GM19240 (cell line): ENCODE measurements at regions not wholly inside any gene's neighbourhood (a gene's known extent, or its start where the extent isn't known, plus 50 kb on each side); places are given as distances from the start of the nearest gene placed in this dataset.
"Not testable (repeated sequence)": the region's sequence is repeated elsewhere in the genome, so short reads cannot be mapped to it uniquely, and the experiment has no call there.

Experiments
- DNase-seq: peaks from one replicate; pipeline ENCODE4 v3.0.0; 2011; ENCODE audit warnings: low spot score; ENCODE audit not compliant: insufficient read length

DNA sequence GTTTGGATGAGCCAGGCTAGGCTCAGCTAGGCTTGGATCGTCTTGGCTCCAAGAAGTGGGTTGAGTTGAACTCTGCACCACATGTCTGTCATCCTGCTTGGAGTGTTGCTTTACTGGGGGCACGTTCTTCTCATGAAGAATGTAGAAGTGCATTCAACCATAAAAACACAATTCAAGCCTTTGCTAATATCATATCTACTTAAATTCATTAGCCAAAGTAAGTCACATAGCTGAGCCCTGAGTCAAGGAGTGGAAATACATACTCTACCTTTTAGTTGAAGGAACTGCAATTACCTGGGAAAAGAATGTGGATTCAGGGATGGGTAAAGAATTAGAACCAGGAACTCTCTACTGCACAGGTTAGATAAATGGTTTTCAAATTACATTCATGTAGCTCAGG lies 360.4 kb upstream of the KCNH7 start:
- no peak for DNase-seq

DNA sequence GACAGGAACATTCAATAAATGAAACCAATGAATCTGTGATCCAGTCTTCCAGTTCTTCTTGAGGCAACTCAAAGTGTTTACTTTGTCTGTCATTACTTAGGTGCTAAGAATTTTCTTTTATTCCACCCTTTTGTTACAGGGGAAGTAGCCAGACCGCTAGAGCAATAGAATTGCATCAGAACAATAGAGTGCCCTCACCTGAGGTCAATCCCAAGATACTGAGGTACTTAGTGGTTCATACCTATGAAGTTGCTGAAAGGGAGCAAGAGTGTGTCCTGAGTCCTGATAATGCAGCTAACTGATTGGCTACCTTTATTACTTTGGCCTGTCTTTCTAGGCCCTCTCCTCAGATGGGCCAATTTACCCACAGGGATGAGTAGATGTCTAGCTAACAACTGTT lies 359.4 kb upstream of the KCNH7 start:
- DNase-seq = no peak

DNA sequence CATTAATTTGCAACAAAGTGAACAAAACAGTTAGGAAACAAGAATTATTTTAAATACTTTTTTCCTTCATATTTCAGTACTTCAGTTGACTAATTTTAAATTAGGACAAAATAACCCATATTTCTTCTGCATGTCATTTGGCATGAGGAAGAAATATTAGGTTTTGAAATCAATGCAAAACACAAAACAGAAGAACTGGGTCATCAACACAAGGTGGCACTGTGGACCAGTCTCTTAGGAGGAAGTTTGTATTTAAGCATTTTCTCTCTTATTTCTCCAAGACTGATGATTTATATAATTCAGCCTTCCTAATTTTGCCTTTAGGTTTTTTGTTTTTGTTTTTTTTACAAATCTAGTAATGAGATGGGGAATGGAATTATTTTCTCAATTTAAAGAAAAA lies 352.8 kb upstream of the KCNH7 start:
- no peak for DNase-seq

DNA sequence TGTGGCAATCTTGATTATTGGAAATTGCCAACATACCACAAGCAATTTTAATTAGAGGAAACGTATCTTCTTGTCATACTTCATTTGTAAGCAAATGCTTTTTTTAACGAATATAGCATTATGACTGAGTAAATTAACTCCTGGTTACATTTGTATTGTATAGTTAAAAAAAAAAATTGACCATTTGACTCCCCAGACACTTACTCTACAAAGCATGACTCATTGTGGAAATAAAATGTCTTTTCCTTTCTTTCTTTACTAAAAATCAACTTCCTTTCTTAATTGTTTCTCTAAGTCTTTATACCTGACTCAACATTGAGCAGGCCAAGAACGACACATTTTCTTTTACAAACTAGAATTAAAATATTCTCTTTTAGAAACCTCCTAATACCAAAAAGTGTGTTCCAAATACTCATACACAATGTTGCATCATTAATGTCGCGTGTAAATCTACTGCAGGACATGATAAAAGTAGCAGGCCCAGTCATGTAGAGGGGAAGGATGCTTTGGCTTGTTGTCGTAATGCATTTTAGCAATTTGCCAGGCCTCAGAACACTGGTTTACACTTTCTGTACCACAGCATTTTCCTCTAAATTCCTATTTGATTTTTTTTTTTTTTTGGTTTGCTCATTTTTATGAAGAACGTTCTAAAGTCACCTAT lies 349.6 kb upstream of the KCNH7 start:
- DNase-seq = no peak

DNA sequence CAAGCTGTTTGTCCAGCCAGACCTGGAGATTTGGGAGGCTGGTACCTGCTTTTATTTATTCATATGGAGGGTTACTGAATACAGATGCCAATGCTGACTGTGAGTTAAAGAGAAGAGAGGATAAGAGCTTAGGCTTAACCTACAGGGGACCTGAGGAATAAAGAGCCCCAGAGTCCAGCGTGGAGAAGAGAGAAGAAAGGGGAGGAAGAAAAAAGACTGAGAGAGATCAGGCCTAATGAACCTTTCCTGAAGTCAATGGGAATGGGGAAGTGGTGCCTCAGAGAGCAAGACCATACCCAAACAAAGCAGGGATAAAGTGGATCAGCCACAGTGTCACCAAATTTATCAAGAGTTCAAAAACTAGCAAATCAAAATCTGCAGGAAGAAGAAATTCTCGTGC lies 348.6 kb upstream of the KCNH7 start:
- DNase-seq = no peak

DNA sequence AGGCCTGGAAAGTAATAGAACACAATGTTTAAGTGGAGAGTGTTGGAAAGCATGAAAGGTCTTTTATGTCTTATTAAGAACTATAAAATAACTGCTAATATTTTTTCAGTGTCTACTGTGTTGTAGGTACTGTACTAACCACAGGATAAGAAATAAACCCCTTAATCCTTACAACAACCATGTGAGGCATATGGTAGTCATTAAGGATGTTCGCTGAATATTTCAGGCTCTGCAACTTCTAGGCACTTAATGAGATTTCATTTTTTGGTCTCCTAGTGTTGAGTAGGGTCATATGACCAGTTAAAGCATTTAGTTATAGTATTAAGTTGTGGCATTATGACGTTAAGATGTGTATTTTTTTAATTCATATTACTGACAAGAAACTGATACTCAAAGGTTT lies 346.6 kb upstream of the KCNH7 start:
- no peak for DNase-seq

DNA sequence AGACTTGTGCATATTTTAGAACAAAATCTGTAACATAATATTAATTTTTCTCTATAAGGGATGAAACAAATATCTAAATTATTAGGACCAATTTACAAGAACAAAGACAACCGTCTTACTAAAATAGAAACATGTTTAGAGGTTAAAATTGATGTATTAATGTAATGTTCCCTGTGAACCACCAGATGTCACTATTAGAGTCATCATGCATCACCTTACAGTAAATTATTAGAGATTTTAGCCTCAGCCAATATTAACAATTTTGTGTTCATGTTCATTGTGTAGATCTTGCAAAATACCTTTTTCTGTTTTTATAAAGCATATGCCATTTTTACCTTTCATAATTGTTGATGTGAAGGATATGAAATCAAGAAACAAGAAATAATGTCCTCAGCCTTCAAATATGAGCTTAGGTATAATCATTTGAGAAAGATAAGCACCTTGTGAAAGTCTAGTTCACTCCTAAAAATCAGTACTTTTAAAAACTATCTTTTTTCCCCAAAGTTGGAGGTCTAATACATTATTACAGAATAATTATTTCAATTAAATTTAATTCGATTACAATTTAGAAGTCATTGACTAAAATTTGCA lies 344.3 kb upstream of the KCNH7 start:
- DNase-seq = no peak

DNA sequence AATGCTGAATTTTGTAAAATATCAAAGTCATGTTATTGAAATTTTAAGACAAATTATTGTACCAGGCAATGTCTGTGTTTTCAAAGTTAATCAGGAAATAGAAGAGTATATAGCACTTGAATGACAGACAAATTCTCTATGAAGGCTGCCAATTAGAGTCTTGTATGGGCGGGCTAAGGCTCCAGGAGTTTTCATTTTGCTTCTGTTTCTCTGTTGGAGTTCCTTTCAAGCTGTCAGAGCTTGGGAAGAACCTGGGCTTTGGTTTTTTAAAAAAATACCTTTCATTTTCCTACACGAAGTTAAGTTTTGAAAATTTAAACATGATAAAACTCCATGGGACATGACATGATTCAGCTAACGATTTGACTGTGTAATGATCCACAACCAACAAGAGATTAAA lies 339.0 kb upstream of the KCNH7 start:
- no peak for DNase-seq

DNA sequence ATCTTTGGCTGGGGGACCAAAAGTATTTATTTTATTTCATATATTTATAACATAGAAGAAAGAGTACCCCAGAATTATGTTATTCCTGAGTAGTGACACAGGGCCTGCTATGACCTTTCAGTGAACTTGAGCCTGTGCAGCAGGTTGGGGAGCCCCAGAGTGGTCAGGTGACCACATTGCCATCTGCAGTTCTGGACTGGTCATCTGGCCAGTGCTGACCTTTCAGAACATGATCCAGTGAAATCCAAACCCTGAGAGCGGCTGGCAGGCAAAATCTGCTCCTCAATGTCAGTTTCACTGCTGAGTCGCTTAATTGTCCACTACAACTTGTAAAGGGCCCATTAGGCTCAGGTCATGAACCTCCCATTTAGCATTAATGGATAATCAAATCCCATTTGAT lies 336.7 kb upstream of the KCNH7 start:
- no peak for DNase-seq

DNA sequence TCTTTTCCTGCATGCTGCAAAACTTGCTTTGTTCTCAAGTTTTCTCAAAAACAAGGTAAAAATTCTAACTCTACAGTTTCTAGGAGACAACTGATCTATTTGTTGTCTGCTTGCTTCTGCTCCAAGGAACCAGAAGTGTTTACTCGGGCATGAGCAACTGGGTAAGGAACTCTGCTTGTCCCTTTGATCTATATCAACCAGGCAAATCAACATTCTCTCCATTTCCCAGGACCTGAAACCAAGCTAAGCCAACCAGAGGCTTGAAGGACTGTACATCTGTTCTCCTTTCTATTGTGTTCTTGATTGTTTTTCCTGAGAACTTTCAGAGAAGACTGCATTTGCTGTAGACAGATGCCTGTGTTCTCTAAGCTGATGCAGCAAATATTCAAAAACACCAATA lies 335.0 kb upstream of the KCNH7 start:
- no peak for DNase-seq

DNA sequence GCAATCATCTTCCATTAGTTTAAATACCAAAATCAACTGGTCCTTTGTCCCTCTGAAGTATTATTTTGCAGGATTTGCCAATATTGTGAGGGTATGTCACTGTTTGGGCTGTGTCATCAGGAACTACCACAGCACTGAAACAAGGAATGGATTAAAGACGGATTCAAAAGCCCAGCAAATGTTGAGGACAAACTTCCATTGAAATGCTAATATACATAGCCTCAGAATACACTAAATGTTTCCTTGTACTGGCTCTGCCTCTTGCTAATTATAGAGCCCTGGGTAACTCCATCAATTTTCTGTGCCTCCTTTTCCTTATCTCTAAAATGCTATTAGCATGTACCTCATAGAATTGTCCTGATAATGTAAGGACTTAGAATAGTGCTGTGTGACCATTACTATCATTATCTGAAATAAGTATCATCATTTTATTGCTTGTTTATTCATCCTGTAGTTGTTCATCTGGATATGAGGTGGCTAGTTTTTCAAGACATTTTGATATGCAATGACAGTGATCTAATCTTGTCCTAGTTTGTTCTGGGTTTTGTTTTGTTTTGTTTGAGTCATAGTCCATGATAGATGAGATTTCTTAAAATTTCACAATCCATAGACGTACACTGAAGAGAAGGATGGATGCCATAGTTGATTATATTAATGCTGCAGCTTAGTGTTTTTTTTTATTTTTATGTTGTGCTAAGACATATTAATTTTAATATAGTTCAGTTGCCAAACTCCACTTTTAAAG lies 333.4 kb upstream of the KCNH7 start:
- DNase-seq = no peak

DNA sequence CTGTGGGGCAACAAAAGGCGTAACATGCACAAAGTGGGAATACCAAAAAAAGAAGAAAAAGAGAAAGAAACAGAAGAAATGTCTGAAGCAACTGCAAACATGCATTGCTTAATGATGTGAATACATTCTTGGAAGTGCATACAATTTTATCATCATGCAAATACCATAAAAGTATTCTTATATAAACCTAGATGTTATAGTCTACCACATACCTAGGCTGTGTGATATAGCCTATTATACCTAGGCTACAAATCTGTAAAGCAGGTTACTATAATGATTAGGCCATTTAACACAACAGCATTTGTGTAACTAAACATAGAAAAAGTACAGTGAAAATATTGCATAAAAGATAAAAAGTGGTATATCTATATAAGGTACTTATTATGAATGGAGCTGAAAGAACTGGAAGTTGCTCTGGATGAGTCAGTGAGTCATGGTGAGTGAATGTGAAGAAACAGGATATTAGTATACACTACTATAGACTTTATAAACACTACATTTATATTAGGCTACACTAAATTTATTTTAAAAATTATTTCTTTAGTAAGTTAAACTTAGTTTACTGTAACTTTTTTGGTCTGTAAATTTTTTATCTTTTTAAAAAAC lies 319.4 kb upstream of the KCNH7 start:
- DNase-seq = no peak

DNA sequence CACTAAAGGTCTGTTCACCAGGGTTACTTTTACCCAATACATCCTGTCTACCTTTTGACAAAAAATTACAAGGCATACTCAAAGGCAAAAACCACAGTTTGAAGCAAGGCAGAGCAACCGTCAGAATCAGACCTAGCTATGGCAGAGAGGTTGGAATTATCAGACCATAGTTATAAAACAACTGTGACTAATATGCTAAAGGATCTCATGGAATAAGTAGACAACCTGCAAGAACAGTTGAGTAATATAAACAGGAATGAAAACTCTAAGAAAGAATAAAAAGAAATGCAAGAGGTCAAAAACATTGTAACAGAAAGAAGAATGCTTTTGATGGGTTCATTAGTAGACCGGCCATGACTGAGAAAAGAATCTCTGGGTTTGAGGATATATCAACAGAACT lies 318.8 kb upstream of the KCNH7 start:
- DNase-seq = no peak

DNA sequence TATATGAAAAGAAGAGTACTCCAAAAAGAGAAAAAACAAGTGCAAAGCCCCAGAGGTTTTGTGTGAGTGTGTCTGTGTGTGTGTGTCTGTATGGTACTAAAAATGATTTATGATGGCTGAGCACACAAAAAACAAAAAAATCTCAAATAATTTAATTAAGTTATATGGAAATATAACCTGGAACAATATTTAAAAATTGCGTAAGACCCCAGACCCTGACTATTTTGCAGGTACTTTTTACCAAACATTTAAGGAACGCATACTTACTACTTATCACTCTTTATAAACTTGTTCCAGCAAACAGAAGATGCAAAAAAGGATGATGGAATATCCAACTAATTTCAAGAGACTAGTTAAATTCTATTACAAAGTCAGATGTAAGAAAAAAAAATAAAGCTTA lies 317.4 kb upstream of the KCNH7 start:
- no peak for DNase-seq

DNA sequence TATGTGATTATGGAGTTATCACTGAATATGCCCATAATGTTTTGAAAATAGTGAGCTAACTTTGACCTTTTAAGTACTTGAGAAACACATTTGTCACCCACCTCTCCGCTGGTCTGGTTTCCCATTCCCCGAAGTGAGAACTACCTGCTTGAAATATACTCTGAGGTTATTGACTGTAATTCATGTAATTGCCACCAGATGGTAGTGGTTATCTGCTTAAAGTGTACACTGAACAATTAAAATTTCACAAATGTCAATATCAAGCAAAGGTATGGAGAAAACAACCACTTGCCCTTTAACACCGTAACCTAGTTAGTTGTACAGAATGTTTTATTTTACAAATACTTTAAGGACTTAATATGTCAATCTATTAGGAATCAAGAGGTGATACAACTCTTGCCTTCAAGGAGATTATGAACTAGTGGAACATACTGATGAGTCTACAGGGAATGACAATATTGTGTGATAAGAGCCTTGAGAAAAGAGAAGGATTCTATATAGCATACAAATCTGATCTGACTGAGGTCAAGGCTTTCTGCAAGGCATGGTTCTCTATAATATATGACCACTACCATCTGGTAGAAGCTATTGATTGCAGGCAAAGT lies 316.8 kb upstream of the KCNH7 start:
- no peak for DNase-seq

DNA sequence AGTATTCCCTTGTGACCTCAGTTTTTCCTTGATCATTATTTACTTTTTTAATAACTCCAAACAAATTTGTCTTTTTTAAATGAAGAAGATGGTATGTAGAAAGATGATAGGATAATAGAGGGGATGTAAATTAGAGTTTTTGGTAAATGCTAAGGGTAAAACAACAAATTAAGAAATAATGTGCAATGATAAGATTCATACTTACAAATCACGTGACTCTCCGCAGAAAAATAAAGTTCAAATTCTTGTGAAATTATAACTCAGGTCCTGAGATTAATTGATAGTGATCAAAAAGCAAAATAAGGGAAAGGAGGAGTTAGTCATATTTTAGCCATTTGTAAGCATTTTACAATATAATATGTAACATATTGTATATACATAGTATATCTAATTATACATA lies 304.1 kb upstream of the KCNH7 start:
- DNase-seq = no peak

DNA sequence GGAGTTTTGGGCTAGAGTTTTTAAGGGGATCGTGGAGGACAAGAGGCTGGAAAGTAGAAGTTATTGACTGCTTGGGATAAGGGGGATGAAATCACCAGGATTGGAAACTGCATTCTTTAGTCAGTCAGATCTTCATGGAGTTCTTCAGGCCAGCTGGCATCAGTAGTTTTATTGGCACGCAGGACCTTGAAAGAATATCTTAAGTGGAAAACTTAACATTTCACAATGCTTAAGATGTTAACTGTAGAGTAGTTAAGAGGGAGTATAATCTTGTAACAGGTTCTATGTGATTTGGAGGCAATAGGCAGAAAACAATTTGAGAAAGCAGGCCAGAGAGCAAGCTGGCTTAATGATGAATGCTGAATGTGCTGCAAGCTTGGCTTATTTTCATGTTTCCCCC lies 300.4 kb upstream of the KCNH7 start:
- no peak for DNase-seq

DNA sequence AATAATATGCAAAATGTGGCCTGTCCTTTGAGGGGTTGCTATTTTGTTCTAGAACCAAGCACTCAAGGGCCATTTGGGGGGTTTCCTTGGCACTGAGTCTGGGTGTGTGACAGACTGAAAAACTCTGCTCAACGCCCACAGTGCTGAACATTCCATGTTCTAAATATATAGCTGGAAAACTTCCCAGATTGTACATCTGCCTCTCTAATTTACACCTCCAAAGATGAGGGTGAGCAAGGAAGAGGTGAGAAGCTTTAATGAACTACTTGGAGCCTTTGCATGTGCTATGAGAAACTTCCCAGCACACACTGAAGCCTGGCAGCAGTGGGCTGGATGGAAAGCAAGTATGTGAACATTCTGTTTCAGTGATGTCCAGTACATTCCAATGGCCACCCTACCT lies 296.7 kb upstream of the KCNH7 start:
- DNase-seq = no peak

DNA sequence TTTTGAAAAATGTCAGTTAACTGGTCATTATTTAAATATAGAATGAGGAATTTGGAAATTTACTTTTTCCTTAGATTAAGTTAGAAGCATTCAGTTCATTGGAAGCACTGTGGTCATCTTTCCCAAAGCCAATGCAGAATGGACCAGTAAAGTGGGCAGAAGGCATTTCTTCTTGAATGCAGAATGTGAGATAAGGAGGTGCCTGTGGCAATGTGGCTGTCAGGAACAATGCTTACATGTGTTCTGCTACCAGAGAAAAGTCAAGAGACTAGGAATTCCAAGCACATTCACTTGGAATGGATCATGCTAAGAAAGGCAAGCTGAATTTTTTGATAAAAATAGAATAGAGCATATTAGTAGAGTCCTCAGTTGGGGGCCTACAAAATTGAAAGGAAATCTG lies 295.0 kb upstream of the KCNH7 start:
- no peak for DNase-seq

DNA sequence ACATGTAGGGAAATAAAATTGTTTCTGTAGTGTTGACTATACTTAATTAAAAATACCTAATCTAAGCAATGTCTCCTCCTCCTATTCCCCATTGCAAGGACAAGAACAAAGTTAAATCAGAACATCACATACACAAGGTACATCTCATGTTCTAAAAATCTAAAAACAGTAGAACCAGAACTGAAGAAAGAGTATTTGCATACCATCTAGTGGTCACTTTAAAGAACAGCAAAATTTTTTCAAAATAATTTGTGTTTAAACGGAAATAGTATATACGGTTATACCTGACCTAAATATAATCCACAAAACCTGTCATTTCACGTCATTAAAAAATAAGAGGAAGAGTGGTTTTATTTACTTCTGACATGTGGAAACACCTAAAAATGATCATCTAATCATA lies 294.3 kb upstream of the KCNH7 start:
- DNase-seq = no peak

DNA sequence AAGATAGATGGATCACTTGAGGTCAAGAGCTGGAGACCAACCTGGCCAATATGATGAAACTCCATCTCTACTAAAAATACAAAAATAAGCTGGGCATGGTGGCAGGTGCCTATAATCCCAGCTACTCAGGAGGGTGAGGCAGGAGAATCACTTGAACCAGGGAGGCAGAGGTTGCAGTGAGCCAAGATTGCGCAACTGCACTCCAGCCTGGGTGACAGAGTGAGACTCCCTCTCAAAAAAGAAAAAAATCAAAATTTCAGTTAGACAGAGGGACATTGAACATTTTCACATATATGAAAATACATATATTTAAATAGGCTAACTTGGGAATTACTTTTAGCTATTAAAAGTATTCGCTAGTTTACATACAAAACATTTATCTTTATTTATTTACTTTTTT lies 293.6 kb upstream of the KCNH7 start:
- not testable (repeated sequence) for DNase-seq

DNA sequence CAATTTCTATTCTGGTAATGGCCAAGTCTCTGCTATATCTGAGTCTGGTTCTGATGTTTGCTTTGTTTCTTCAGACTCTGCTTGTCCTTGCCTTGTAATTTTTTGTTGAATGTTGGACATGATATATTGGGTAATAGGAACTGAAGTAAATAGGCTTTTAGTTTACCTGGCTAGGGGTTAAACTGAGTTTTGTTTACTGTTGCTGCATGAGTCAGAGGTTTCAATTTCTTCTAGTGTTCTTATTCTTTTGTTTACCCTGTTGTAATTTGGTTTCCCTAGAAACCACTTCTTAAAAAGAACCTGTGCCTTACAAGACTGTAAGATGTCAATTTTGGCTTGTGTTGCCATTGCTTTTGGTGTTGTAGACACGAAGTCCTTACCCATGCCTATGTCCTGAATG lies 285.0 kb upstream of the KCNH7 start:
- DNase-seq = no peak
